ENCODE measurements at regions not wholly inside any gene's neighbourhood (a gene's known extent, or its start where the extent isn't known, plus 50 kb on each side); places are given as distances from the start of the nearest gene placed in this dataset.
"Not testable (repeated sequence)": the region's sequence is repeated elsewhere in the genome, so short reads cannot be mapped to it uniquely, and the experiment has no call there.

DNA sequence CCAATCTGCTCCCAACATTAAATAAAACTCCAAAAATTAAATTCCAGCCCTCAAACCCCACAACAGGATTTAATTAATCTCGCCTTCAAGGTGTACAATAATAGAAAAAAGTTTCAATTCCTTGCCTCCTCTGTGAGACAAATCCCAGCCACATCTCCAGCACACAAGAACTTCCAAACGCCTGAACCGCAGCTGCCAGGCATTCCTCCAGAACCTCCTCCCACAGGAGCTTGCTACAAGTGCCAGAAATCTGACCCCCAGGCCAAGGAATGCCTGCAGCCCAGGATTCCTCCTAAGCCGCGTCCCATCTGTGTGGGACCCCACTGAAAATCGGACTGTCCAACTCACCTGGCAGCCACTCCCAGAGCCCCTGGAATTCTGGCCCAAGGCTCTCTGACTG lies 94.5 kb upstream of the RAB4A start:
- DNase-seq (ENCODE audit: low read depth, low spot score); in situ Hi-C loops (cut with HindIII; ENCODE audit: low pct_unique_long_range_greater_than_20kb, low sequenced_read_pairs): not testable (repeated sequence)

DNA sequence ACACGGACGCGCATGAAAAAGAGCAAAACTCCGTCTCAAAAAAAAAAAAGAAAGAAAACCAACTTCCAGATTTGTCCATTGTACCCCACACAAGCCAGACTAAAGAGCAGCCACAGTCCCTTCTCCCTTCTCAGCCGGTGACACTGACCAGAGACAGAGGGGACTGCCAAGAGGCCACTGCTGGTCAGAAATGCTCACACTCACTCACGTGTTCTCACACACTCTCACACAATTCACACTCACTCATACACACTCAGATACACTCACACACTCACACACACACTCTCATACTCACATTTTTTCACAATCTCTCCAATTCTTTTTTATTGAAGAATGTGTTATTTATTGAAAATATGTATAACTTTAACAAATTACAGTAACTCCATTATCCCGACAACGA lies 90.8 kb upstream of the RAB4A start:
- in situ Hi-C loops (cut with HindIII; ENCODE audit: low pct_unique_long_range_greater_than_20kb, low sequenced_read_pairs) = no loop called here

DNA sequence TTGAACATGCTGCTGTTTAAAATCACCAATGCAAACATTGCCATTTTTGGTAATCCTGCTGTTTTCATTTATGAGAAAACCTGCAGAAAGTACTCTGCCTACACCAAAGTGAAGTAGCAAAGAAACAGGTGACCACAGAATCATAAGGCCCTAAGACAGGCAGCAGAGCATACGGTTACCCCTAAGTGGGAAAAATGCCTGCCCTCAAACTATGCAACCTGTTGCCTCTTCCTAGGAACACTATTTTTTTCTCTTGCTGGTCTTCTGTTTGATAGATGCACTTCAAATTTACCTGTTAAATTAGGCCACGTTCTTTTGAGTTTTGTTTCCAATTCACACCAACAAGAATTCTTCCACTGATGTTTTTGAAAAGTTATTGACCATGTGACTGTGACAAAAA lies 89.5 kb upstream of the RAB4A start:
- DNase-seq (ENCODE audit: low read depth, low spot score) = no peak
- in situ Hi-C loops (cut with HindIII; ENCODE audit: low pct_unique_long_range_greater_than_20kb, low sequenced_read_pairs) = no loop called here

More for the DNA sequence above, 90.8 kb upstream of the RAB4A start:
- DNase-seq (ENCODE audit: low read depth, low spot score) = no peak

DNA sequence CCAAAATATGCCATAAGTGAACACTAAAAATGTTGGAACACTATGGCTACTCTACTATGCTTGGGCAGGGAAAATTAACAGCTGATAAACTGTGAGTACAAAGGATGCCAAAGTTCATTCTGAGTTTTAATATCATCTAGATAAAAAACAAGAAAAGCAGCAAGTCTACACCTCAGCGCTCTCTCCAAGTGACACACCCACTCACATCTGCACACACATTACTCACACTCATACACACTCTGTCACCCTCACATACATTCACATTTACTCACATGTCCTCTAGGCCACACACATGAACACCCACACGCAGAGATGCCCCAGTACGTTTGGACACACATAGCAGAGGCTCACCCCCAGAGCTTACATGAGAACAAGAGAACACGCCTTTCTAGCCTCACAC lies 87.3 kb upstream of the RAB4A start:
- in situ Hi-C loops (cut with HindIII; ENCODE audit: low pct_unique_long_range_greater_than_20kb, low sequenced_read_pairs) = no loop called here
- DNase-seq (ENCODE audit: low read depth, low spot score) = no peak

DNA sequence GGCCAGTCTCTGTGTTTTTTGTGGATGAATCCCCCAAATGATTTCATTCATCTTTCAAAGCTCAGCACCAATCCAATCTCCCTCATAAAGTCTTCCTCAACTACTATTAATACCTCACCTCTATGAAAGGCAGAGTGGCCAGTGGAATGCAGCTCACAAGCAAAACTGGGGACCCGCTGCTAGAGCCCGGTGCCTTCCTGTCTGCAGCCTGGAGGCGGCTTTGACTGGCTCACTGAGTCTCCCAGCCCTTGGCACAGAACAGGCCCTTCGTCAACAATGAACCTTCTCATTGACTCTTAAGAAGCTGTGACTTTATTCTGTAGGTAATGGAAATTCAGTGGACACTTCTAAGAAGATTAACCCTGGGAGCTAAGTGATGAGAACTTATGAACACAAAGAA lies 86.8 kb upstream of the RAB4A start:
- no peak for DNase-seq (ENCODE audit: low read depth, low spot score)
- in situ Hi-C loops (cut with HindIII; ENCODE audit: low pct_unique_long_range_greater_than_20kb, low sequenced_read_pairs) = no loop called here

DNA sequence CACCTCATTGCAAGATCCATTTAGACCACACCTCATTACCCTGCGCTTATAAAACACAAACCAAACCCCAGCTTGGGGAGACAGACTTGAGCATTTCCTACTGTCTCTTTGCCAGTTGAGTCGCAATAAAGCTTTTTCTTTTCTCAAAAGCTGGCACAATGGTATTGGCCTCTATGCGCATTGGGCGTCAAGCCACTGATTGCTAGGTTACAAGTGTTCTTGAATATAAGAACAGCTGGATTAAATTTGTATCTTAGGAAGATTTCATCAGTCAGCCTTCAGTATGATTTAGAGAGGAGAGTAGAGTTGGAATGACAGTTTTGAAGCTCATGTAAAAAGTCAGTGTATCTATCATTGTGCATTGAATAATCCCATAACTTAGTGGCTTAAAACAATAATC lies 84.9 kb upstream of the RAB4A start:
- no peak for DNase-seq (ENCODE audit: low read depth, low spot score)
- in situ Hi-C loops (cut with HindIII; ENCODE audit: low pct_unique_long_range_greater_than_20kb, low sequenced_read_pairs) = no loop called here

DNA sequence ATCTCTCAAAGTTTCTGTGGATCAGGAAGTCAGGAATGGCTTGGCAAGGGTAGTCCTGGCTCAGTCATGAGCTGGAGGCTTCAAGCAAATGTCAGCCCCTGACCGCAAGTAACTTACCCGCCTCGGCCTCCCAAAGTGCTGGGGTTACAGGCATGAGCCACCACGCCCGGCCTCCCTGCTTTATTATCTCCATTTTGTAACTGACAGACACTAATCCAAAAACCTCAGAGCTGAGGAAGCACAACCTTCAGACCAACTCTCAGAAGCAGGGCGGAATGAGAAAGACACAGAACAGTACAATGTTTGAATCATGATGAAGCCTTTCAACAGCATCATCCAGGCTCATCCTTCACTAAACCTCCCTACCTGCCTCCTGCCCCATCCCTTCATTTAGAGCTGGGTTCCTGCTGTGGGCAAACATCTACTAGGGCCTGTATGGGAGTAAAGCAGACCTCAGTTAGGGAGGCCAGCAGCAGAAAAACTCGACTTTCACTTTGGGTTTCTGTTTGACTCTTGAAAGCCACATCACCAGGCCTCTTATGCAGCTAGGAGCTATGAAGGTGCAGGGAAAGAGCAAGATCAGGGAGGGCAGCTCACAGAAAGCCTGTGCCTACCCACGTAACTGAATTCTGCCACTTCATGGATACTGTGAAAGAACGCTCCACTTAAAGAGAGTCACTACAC lies 84.4 kb upstream of the RAB4A start:
- DNase-seq (ENCODE audit: low read depth, low spot score) = no peak
- in situ Hi-C loops (cut with HindIII; ENCODE audit: low pct_unique_long_range_greater_than_20kb, low sequenced_read_pairs) = no loop called here

DNA sequence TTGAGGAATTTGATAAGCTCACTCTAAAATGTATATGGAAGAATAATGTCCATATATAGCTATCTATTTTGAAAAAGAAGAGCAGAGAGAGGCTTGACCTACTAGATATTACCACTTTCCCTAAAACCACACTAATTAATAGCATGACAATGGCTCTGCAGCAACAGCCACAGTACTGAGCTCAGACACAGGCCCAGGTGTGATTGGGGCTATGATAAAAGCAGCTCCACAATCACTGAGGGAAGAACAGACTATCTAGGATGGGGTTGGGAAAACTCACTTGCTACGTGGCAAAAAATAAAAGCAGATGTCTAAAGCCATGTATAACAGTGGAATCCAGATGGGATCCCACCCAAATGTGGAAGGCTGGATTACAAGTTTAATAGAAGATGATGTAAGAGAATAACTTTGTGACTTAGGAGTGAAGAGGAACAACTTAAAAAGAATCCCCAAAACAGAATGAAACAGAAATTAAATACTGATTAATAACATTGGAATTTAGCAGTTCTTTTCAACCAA lies 80.8 kb upstream of the RAB4A start:
- no peak for DNase-seq (ENCODE audit: low read depth, low spot score)
- in situ Hi-C loops (cut with HindIII; ENCODE audit: low pct_unique_long_range_greater_than_20kb, low sequenced_read_pairs) = no loop called here

DNA sequence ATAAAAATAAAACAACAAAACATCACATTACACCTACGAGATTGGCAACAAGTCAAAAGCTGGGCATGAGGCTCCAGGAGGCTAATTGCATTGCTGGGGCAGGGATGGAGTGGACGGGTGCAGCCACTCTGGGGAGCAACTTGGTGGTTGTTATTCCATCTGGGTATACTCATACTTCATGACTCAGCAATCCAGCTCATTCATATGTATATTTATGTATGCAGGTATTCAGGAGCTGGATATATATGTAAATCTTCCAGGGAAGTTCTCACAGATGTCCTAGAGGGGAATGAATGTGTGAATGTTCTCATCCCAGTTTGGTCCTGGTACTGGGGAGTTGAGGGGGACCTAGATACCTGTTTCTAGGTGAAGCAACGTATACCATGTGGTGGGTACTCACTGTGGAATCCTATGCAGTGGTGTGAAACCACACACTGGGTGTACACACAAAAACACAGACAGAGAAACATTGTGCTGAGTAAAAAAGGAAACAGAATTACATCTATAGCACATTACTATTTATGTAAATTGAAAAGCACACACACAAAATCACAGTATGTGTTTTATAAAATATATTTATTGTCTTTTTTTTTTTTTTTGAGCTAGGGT lies 79.7 kb upstream of the RAB4A start:
- no peak for DNase-seq (ENCODE audit: low read depth, low spot score)
- in situ Hi-C loops (cut with HindIII; ENCODE audit: low pct_unique_long_range_greater_than_20kb, low sequenced_read_pairs) = no loop called here

DNA sequence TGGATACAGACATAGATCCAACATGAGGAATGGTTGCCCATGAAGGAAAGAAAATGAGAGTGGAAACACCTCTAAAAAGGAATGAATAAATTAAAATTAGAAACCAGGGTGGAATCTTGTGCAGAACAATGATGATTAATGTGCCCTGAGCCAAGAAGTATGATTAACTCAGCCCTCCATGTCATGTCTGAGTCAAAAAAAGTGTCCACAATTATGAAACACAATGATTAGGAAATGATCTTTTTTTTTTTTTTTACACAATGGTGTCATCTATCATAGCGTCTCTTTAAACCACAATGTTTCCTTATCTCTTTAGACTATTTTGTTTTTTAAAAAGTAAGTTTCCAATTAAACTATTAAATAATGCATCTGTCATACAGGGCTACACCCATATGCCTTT lies 78.9 kb upstream of the RAB4A start:
- no peak for DNase-seq (ENCODE audit: low read depth, low spot score)
- in situ Hi-C loops (cut with HindIII; ENCODE audit: low pct_unique_long_range_greater_than_20kb, low sequenced_read_pairs) = no loop called here

DNA sequence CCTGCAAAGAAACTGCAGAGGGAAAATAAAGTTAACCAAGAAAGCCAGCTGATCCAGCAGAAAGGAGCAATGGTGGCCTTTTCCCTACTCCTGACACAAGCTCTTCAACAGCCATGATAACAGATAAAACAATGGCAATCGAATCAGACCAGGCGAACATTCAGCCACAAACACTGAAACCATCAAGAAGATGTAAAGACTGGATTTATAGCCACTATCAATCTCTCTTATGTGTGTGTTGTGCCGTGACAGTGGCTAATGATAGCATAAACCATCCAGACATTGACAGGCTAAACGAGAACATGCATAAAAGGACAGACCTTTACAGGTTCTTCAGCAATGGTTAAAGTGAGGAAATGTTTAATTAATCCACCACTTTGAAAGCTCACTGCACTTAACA lies 78.1 kb upstream of the RAB4A start:
- in situ Hi-C loops (cut with HindIII; ENCODE audit: low pct_unique_long_range_greater_than_20kb, low sequenced_read_pairs) = no loop called here
- no peak for DNase-seq (ENCODE audit: low read depth, low spot score)

DNA sequence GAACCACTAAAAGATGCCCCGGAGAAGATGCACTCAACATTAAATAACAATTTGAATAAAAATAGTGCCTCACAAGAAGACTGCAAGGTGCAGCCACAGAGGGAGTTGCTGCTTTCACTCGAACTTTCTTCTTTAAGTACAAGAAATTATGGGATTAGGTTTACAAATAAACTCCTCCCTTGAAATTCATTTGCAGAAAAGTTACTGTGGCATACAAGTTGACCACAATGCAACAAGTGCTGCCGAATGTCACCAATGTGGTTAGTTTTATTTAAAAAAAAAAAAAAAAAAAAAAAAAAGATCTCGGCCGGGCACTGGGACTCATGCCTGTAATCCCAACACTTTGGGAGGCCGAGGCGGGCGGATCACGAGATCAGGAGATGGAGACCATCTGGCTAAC lies 76.8 kb upstream of the RAB4A start:
- no peak for DNase-seq (ENCODE audit: low read depth, low spot score)
- in situ Hi-C loops (cut with HindIII; ENCODE audit: low pct_unique_long_range_greater_than_20kb, low sequenced_read_pairs) = no loop called here

DNA sequence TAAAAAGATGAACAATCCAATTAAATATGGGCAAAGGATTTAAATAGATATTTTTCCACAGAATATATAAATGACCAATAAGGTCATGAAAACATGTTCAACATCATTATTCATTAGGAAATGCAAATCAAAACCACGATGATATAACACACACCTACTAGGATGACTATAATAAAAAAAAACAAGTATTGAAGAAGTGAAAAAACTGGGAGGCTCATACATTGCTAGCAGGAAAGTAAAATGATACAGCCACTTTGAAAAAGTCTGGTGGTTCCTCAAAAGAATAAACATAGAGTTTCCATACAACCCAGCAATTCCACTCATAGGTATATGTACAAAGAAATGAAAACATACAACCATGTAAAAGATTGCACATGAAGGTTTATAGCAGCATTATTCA lies 75.7 kb upstream of the RAB4A start:
- no peak for DNase-seq (ENCODE audit: low read depth, low spot score)
- in situ Hi-C loops (cut with HindIII; ENCODE audit: low pct_unique_long_range_greater_than_20kb, low sequenced_read_pairs) = no loop called here

DNA sequence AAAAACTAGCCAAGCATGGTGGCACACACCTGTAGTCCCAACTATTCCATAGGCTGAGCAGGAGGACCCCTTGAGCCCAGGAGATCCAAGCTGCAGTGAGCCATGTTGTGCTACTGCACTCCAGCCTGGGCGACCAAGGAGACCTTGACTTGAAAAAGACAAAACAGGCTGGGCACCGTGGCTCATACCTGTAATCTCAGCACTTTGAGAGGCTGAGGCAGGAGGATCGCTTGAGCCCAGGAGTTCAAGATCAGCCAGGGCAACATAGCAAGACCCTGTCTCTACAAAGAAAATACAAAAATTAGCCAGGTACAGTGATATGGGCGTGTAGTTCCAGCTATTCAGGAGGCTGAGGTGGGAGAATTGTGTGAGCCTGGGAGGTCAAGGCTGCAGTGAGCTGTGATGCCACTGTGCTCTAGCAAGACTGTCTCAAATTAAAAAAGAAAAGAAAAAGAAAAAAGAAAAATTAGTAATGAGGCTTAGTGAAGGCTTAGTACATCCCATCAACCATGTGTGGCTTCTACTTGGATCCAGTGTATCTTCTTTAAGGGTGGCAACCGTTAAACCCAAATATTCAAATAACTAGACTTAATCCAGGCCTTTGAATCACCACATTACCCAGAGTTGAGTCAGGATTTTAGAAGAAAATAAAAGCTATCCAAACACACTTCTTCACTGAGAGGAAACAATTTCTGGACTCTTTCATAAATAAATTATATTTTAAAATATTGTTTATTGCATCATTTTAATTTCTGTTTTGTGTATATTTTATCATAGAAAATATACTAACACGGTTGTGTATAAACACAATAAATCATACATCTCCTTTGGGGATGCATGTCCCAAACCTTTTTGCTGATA lies 74.3 kb upstream of the RAB4A start:
- DNase-seq (ENCODE audit: low read depth, low spot score) = no peak
- in situ Hi-C loops (cut with HindIII; ENCODE audit: low pct_unique_long_range_greater_than_20kb, low sequenced_read_pairs) = no loop called here

DNA sequence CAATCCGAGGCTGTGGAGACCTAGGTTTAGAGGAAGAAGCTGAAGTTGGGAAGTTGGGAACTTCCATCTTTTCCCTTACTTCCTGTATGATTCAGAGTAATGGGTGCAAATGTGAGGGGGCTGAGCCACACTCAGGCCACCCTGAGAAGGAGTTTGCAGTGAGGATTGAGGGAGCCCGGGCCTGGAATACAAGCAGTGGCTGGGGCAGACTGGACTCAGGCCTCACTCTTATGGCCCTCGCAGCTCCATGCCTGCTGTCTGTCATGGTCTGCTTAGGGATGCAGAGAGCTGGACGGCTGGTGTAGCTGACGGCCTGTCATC lies 73.7 kb upstream of the RAB4A start:
- in situ Hi-C loops (cut with HindIII; ENCODE audit: low pct_unique_long_range_greater_than_20kb, low sequenced_read_pairs) = no loop called here
- DNase-seq (ENCODE audit: low read depth, low spot score) = no peak

DNA sequence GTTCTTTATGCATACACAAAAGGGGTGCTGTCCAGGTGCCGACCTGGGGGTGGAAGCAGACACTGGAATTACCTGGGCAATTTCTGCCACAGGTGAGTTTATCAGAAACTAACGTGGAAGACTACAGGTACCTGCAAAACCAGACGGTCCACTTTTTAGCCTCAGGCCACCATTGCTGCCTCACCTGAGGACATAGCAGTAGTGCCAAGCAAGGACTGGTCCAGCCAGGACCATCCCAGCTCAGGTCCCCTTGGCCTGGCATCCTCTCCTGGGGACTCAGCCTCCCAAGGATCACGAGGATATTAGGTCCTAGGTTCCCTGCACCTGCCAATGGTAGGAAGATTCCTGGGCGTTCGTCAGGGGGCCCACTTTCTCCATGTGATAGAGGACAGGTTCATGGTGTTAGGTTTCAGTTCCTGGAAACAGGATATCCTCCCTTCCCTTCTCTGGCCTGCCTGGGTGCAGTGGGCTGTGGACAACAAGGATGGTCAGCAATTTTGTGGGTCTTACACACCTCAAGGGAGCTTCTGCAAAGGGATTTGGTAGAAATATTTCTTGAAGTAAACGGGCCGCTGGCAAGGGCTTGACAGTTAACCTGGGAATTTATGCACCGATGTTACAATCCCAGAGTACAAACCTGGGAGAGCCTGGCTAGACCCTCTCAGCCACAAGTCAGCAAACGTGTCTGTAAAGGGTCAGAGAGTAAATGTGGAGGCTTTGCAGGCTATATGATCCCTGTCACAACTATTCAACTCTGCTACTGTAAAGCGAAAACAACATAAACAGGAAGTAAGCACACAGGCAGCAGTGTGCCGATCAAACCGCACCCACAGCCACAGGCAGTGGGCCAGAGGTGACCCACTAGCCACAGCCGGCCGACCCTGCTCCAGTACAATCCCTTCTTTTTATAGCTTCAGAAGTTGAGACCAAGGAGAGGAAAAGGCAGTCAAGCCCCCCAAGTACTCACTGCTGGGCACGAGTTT lies 71.4 kb upstream of the RAB4A start:
- peak; percentile 41 for DNase-seq (ENCODE audit: low read depth, low spot score)
- in situ Hi-C loops (cut with HindIII; ENCODE audit: low pct_unique_long_range_greater_than_20kb, low sequenced_read_pairs) = no loop called here

DNA sequence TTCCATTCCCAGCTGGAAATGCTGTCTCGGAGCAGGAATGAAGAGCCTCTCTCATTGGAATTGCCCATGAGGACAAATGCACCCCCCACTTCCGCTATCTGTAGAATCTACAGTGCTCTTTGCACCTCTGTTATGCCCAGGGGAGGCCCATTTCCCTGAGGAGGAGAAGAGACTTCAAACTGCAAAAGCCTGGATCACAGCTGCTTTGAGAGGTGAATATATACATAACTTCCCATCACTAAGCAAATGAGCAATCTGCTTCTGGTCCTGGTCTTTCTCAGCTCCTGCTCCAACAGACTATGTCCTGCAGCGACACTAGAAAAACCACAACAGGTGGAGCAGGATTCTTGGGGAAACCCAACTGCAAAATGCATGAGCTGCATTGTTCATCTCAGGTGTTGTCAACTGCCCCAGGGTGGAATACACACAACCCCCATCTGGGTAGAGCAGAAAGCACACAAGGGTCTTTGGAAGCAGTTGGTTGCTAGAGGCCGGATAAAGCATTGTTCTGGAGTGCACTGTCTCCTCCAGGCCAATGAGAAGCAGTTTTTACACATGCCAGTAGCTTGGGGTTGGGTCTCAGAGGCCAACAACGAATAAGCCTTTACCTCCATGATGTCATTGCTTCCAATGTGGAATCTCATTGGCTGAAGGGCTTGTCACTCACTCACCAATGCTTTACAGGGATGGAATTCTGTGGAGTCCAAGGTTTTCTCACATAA lies 67.7 kb upstream of the RAB4A start:
- in situ Hi-C loops (cut with HindIII; ENCODE audit: low pct_unique_long_range_greater_than_20kb, low sequenced_read_pairs) = no loop called here
- peak; percentile 76 for DNase-seq (ENCODE audit: low read depth, low spot score)

Data from SK-MEL-5 (cell line).